ENCODE measurements at regions not wholly inside any gene's neighbourhood (a gene's known extent, or its start where the extent isn't known, plus 50 kb on each side); places are given as distances from the start of the nearest gene placed in this dataset.

- no peak for DNase-seq (ENCODE audit: low spot score)
- 72% methylated on average over 35 of the region's 37 CpGs for WGBS
Observed at GRCh38 chr3:87052499-87053260, 61.7 kb upstream of the VGLL3 start.

GRCh38 chr3:87047852-87048251 lies 56.9 kb upstream of the VGLL3 start:
- no peak for DNase-seq (ENCODE audit: low spot score)
- no peaks in the 10 kb centered on the region for H3K9me3 ChIP-seq
- TF ChIP-seq CTCF (IDR thresholded peaks at IDR 0.05) (no peak), POLR2AphosphoS5 (IDR thresholded peaks at IDR 0.05) (no peak), POLR2A (IDR thresholded peaks at IDR 0.05) (no peak)
- H3K36me3 ChIP-seq: no peaks in the 10 kb centered on the region
- no peaks in the 10 kb centered on the region for H3K4me1 ChIP-seq (replicated peaks)
- no peak overlapping the region for H3K27ac ChIP-seq
- 50% methylated on average over 2 of the region's 2 CpGs for WGBS
- intact Hi-C loops (cut with DNase I): no loop called here
- H3K4me3 ChIP-seq: no peak overlapping the region
- H3K27me3 ChIP-seq (replicated peaks; ENCODE audit: insufficient read depth): no peaks in the 10 kb centered on the region

More at GRCh38 chr3:87052499-87053260, 61.7 kb upstream of the VGLL3 start:
- H3K27me3 ChIP-seq (replicated peaks; ENCODE audit: insufficient read depth): no peaks in the 10 kb centered on the region
- TF ChIP-seq POLR2AphosphoS5 (IDR thresholded peaks at IDR 0.05): no peak
- TF ChIP-seq CTCF (IDR thresholded peaks at IDR 0.05): no peak
- no peak for TF ChIP-seq POLR2A (IDR thresholded peaks at IDR 0.05)
- H3K4me3 ChIP-seq: no peak overlapping the region
- no peaks in the 10 kb centered on the region for H3K9me3 ChIP-seq
- intact Hi-C loops (cut with DNase I): no loop called here
- no peak overlapping the region for H3K27ac ChIP-seq
- no peaks in the 10 kb centered on the region for H3K36me3 ChIP-seq
- H3K4me1 ChIP-seq (replicated peaks): no peaks in the 10 kb centered on the region

- DNase-seq (ENCODE audit: low spot score): no peak
- WGBS: 84% methylated on average over 4 of the region's 4 CpGs
Observed at GRCh38 chr3:87046241-87046640, 55.3 kb upstream of the VGLL3 start.

GRCh38 chr3:87045473-87045872 lies 54.5 kb upstream of the VGLL3 start:
- intact Hi-C loops (cut with DNase I): no loop called here
- H3K27me3 ChIP-seq (replicated peaks; ENCODE audit: insufficient read depth): no peaks in the 10 kb centered on the region
- no peaks in the 10 kb centered on the region for H3K9me3 ChIP-seq
- no peaks in the 10 kb centered on the region for H3K4me1 ChIP-seq (replicated peaks)
- TF ChIP-seq POLR2A (IDR thresholded peaks at IDR 0.05): no peak
- no peak overlapping the region for H3K27ac ChIP-seq
- WGBS: 78% methylated on average over 1 of the region's 1 CpG
- H3K4me3 ChIP-seq: no peak overlapping the region
- H3K36me3 ChIP-seq: no peaks in the 10 kb centered on the region
- DNase-seq (ENCODE audit: low spot score): no peak

More at GRCh38 chr3:87046241-87046640, 55.3 kb upstream of the VGLL3 start:
- intact Hi-C loops (cut with DNase I): no loop called here
- Histone ChIP-seq H3K9me3 (no peaks in the 10 kb centered on the region), H3K36me3 (no peaks in the 10 kb centered on the region), H3K27ac (no peak overlapping the region), H3K4me3 (no peak overlapping the region), H3K27me3 (replicated peaks; ENCODE audit: insufficient read depth) (no peaks in the 10 kb centered on the region), H3K4me1 (replicated peaks) (no peaks in the 10 kb centered on the region)
- TF ChIP-seq POLR2AphosphoS5 (IDR thresholded peaks at IDR 0.05): no peak
- no peak for TF ChIP-seq CTCF (IDR thresholded peaks at IDR 0.05)
- TF ChIP-seq POLR2A (IDR thresholded peaks at IDR 0.05): no peak

GRCh38 chr3:87044846-87045245 lies 53.9 kb upstream of the VGLL3 start:
- Histone ChIP-seq H3K9me3 (no peaks in the 10 kb centered on the region), H3K27ac (no peak overlapping the region), H3K36me3 (no peaks in the 10 kb centered on the region), H3K4me3 (no peak overlapping the region), H3K4me1 (replicated peaks) (no peaks in the 10 kb centered on the region), H3K27me3 (replicated peaks; ENCODE audit: insufficient read depth) (no peaks in the 10 kb centered on the region)
- no peak for DNase-seq (ENCODE audit: low spot score)
- TF ChIP-seq POLR2A (IDR thresholded peaks at IDR 0.05) (no peak), POLR2AphosphoS5 (IDR thresholded peaks at IDR 0.05) (no peak), CTCF (IDR thresholded peaks at IDR 0.05) (no peak)
- intact Hi-C loops (cut with DNase I): no loop called here
- 90% methylated on average over 2 of the region's 2 CpGs for WGBS

Measured in prostate gland (tissue), 2 donors.